ENCODE measurements at regions not wholly inside any gene's neighbourhood (a gene's known extent, or its start where the extent isn't known, plus 50 kb on each side); places are given as distances from the start of the nearest gene placed in this dataset.
"Not testable (repeated sequence)": the region's sequence is repeated elsewhere in the genome, so short reads cannot be mapped to it uniquely, and the experiment has no call there.

DNA sequence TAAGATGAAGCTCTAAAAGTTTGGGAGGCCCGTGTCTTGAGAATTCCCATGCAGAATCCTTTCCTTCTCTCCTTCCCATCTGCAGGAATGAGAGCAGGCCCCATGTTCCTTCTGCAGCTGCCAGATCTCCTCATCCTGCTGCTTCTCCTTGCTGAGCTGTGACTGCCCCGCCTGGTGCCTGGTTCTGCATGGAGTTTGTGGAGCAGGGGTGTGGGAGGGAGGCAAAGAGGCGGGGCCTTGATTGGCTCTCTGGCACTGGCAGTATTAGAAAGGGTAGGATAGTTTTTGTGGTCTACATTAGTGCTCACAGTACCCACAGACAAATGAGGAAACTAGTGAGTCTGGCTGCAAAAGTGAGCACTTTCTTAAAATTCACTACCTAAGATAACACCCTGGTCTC, 91.1 kb upstream of the CLPB start:
- no peak for DNase-seq (ENCODE audit: low read depth)

DNA sequence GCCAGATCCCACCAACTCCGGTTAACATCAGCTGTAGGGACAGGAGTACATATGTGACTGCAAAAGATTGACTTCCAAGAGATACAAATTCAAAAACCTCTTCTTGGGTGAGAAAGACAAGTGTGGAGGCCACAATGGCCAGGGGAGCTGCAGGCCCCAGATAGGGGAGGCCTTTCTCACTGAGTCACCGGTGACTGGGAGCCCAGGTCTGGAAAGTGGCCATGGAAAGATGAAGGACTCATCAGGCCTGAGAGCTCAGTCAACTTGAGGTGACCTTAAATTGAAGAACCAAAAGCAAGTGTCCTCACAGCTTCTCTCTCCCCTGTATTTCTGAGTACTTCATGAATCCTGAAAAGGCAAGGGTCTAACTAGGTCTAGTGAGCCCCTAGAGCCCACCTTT, 90.4 kb upstream of the CLPB start:
- peak; percentile 46 for DNase-seq (ENCODE audit: low read depth)

DNA sequence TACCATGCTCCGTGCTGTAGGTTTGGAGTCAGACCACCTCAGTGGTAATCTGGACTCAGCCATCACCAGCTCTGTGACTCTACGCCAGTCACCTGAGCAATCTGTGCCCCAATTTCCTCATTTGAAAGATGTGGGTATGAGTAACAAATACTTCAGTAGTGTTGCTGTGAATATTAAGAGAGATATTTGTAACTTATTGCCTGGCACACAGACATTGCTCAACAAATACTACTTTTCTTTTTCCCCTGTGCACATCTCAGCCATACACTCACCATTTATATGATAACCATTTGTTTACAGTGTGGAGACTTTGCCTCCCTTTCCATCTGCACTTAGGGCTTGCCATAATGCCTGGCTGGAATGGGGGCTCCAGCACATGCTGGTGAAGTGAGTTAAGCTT, 89.7 kb upstream of the CLPB start:
- DNase-seq (ENCODE audit: low read depth) = no peak

DNA sequence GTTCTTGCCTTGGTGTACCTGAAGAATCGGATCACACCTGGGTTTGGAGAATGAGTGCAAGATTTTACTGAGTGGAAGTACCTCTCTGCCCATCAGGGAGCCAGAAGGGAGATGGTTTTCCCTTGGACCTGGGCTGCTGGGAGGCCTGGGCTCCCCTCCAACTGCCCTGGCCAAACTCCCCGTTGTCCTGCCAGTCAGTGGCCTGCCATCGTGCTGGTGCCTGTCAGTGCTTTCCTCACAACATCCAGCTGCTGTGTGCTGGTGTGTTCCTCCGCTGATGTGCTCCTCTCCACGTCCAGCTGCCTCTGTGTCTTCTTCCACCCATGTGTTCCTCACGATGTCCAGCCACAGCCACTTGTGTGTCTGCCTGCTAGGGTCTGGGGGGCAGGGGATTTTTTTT, 87.9 kb upstream of the CLPB start:
- DNase-seq (ENCODE audit: low read depth) = no peak

DNA sequence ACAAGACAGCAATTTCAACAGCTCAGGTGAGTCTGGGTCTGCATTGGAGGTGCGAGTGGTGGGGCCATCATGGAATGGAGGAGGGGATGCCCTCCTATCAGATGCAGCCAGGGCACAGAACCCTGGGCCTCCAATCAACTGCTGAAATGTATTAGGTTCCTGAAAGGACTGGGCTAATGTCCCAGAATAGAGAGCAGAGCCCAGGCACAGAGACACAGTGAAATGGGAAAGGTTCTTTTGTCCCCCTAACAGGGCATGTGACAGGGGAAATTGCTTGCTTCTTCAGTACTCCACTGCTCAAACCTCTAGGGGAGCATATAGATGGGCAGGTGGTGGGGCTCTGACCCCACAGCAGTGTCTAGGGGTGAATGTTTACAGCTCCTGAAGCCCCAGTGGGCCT, 87.3 kb upstream of the CLPB start:
- no peak for DNase-seq (ENCODE audit: low read depth)

DNA sequence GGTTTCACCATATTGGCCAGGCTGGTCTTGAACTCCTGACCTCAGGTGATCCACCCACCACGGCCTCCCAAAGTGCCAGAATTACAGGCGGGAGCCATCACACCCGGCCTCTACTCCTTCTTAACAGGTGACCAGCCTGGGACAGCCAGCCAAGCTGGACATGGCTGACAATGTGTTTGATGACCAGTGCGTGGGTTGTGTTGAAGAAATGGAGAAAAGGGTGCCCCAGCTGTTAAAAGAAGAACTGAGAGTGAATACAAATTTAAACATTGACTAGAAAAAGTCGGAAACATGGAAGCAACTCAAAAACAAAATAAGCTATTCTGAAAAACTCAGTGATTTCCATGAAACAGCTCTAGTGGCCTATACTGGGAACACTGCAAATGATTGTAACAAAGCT, 86.5 kb upstream of the CLPB start:
- no peak for DNase-seq (ENCODE audit: low read depth)

DNA sequence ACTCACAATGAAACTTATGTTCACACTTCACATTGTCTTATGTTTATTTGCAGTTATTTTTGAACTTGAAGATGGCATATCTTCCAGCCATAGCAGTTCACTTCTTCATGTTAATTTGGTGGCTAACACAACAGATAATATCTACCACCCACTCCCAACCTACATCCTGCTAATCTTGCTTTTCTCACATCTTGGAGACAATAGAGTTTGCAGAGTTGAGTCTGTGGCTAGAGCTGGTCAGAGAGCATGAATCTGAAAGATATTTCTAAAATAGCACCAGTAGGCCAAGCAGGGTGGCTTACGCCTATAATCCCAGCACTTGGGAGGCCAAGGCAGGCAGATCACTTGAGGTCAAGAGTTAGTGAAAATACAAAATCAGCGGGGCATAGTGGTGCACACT, 85.6 kb upstream of the CLPB start:
- not testable (repeated sequence) for DNase-seq (ENCODE audit: low read depth)

DNA sequence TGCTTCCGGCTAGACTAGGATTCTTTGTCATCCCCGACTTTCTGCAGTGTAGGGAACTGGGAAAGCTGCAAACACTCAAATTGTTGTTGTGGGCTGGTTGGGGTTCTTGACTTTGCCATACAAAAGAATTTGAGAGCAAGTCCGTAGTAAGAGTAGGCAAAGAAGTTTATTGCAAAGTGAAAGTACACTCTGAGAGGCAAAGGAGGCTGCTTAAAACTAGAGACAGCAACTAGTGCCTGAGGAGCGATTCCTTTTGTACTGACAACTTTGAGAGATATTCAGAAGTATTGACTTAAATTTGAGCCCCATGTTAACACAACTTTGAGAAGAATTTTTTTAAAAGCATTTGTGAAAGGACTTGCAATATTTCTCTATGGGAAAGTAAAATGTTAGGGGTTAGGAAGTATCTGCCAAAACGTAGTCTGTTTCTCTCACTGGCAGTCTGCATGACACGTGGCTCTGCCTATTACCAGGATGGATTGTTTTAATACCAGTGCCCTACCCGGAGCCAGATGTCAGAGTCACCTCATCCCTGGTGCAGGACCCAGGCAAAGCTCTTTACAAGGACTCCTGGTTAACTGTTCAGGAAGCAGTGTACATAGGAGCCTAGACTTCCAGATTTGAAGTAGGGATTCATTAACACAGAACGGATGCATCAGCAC, 85.0 kb upstream of the CLPB start:
- DNase-seq (ENCODE audit: low read depth) = peak; percentile 36

DNA sequence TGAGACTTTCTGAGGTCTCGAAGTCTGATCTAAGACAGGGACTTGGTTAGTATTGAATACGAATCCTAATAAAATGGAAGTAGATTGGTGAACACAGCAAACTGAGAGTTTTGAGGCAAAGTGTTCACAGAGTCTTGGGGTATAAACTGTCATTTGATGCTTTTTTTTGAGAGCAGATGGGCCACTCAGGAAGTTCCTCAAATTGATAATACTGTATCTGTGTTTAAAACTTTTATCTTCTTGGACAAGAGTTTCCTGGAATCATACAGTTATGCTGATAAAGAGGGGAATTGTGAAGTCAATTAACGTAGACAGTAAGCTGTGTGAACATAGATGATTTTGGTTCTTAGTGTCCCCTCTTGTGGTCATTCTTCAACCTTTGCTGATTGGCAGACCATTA, 80.0 kb upstream of the CLPB start:
- no peak for DNase-seq (ENCODE audit: low read depth)

DNA sequence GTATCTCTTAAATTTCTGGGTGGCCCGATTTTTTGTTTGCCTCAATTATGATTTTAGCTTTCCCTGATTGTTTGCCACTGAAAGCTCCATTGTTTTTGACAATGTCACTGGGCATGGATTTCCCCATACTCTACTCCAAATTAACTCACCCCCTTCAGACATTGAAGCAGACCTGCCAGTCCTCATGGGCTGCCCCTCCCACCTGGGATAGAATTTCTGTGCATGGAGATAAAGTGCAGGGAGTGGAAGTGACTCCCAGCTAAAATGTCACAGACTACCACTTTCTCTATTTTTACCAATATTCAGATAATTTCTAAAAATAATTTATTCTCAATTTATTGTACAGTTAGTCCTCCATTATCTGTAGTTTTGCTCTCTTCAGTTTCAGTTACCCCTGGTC, 79.1 kb upstream of the CLPB start:
- DNase-seq (ENCODE audit: low read depth) = no peak

DNA sequence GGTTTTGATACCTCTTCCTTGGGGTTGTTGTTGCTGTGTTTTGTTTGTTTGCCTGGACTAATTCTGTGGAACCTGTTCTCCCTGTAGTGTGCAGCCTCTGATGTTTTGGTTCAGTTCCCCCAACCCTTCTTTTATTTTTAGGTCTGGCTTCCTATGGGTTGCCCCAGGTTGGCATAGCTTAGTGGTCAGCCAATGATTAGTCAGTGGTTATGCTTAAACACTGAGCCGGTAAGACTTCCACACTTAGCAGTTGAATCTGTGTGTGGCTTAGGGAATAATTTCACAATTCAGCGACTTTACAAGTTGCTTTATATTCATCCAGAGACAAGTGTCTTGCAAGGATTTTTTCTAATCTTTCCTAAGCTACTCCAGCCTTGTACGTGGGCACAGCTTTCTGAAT, 78.6 kb upstream of the CLPB start:
- no peak for DNase-seq (ENCODE audit: low read depth)

DNA sequence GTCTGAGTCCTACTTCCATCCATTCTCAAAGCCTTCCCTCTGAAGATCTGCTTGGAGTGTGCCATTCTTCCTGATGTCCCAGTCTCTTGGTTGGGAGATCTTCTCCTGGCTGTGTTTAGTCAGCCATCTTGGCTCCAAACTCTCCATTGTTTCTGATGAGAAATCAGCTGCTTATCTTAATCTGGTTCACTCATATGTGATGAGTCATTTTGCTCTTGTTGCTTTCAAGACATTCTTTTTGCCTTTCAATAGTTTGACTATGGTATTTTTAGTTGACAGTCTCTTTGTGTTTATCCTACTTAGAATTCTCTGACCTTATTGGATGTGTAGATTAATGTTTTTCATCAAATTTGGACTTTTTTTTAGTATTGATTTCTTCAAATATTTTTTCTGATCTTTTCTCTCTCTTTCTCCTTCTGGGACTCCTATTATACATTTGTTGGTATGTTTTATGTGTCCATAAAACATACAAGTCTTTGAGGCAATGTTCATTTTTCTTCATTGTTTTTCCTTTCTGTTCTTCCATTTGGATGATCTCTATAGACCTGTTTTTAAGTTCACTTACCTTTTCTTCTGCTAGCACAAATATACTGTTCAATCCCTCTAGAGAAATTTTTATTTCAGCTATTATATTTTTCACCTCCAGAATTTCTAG, 77.2 kb upstream of the CLPB start:
- no peak for DNase-seq (ENCODE audit: low read depth)

DNA sequence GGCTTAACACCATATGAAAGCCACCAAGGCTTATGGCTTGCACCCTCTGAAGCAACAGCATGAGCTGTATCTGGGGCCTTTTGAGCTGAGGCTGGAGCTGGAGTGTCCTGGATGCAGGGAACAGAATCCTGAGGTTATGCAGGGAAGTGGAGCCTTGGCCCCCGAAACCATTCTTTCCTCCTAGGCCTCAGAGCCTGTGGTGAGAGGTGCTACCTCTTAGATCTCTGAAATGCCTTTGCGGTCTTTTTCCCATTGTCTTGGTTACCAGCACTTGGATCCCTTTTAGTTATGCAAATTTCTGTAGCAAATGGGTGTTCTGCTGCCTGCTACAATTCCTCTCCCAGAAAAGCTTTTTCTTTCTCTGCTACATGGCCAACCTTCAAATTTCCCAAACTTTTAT, 72.7 kb upstream of the CLPB start:
- no peak for DNase-seq (ENCODE audit: low read depth)

DNA sequence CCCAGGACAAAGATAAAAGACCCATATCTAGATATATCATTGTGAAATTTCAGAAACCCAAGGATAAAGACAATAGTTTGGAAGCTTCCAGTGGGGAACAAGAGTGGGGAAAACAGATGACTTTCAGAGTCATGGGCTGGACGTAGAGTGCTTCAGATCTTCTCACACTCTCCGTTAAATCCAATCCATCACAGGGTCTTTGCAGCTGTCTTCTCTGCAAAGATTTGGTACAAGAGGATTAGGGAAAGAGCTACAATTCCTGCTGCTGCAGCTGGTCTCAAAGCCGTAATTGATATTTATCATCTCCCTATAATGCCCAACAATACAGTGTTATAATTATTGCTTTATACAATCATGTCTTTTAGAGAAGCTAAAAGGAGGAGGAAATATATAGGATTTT, 63.4 kb upstream of the CLPB start:
- no peak for DNase-seq (ENCODE audit: low read depth)

DNA sequence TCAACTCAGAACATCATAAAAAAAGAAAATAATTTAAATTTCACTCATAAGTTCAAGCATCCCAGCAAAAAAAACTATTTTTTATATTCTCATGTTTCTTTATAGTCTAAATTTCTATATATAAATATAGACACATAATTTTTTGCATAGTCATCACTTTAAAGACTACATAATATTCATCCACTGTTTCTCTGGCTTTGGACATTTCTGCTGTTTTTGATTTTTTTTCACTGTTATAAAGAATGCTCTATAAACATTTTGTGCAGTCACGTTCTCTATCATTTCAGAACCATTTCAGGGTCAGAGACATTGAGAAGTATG, 59.7 kb upstream of the CLPB start:
- no peak for DNase-seq (ENCODE audit: low read depth)

DNA sequence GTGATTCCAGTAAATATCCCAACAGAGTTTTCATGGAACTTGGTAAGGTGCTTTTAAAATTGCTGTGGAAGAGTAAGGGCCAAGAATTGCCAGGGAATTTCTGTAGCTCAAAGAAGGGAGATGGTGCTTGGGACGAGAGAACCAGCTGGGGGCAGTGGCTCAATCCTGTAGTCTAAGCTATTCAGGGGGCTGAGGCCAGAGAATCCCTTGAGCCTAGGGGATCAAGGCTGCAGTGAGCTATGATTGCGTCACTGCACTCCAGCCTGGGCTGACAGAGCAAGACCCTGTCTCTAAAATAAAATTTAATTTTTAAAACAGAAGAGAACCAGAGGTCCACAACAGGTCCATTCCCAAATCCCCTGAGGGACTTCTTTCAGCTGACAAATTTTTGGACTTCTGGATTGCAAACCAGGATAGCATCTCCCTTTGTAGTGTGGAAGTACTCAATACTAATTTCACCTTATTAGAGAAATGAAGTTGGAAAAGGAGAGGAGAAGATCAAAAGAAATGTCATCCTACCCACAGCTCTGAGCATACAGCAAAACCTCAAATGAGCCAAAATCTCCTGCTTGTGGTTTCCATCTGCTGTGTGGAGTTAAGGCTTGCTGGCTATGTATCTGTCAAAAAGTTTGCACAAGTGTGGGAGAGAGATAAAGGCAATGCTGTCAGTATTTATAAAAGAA, 59.2 kb upstream of the CLPB start:
- DNase-seq (ENCODE audit: low read depth) = no peak

DNA sequence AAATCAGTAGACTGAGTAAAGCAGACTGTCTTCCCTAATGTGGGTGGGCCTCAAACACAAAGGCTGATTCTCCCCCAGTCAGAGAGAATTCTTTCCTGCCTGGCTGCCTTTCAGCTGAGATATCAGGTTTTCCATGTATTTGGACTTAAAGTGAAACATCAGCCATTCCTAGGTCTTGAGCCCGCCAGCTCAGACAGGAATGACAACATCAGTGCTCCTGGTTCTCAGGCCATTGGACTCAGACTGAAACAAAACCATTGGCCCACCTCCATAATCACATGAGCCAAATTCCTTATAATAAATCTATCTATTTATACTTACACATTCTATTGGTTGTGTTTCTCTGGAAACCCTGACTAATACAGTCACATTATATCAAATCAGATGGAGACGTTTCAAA, 56.7 kb upstream of the CLPB start:
- DNase-seq (ENCODE audit: low read depth) = no peak
